ENCODE measurements at regions not wholly inside any gene's neighbourhood (a gene's known extent, or its start where the extent isn't known, plus 50 kb on each side); places are given as distances from the start of the nearest gene placed in this dataset.

- H3K27ac ChIP-seq, result no peak overlapping the region
- TF ChIP-seq CTCF (IDR thresholded peaks at IDR 0.05), result no peak
- TF ChIP-seq ZFX (IDR thresholded peaks at IDR 0.05; ENCODE audit: borderline replicate concordance), result no peak
Measured at GRCh38 chr16:54546521-54546920, 259.9 kb upstream of the IRX3 start.

DNA sequence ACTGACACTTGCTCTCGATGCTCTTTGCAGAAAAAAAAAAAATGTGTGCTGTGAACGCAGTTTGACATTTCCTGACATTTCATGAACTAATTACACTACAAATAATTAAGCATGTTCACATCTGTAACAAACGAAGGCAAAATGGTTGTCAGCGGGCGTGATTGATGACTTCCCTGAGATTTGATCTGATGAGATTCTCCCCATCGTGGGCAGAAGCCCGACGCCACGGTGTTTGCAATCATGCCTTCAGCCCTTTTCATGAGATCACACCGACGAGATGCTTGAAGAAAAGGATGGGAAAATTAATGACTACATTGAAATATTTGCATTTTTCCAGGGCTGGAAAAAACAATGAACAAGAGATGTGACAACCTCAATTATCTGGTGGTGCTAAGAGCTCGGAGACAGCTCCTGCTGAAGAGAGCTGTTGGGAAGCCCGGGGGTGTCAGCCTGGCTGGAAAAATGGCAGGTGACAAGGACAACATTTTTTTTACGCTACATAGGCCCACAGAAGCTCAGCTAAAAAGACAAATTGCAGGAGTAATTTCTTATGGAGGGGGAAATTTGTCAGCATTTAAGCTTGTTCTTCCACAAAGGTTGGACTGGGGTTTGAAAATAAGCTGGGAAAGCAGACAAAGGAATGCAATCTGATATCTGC is 259.4 kb upstream of the IRX3 start:
- no peak for TF ChIP-seq CTCF (IDR thresholded peaks at IDR 0.05)
- no peak for TF ChIP-seq ZFX (IDR thresholded peaks at IDR 0.05; ENCODE audit: borderline replicate concordance)

DNA sequence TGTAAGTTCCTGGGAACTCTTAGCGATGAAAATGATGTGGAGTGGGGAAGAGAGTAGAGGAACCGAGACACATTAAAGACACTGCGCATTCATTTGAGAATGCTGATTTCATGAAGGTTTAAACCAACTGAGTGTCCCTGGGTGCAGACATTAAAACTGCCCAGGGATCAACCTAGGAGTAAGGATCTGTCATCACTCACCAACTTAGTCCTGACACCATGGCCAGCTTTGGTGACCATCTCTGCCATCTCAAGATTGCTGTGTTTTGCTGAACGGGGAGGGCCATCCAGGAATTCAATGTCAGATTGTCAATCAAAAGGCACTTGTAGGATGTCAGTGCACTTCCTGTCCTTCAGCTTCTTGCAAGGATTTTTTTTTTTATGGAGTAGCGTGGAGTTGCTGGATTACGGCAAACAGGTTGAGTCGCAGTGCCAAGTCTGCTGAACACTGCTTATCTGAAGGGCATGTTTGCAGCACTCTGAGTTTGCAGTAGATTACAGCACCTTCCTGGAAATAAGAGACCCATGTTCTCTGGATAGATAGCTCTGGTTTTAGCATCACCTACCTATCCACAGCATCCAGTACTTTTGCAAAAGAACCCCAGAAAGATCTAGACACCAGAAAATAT is 258.1 kb upstream of the IRX3 start:
- H3K27ac ChIP-seq, result no peak overlapping the region
- TF ChIP-seq CTCF (IDR thresholded peaks at IDR 0.05) (no peak), ZFX (IDR thresholded peaks at IDR 0.05; ENCODE audit: borderline replicate concordance) (no peak)

More for the DNA sequence above, 259.4 kb upstream of the IRX3 start:
- no peak overlapping the region for H3K27ac ChIP-seq

DNA sequence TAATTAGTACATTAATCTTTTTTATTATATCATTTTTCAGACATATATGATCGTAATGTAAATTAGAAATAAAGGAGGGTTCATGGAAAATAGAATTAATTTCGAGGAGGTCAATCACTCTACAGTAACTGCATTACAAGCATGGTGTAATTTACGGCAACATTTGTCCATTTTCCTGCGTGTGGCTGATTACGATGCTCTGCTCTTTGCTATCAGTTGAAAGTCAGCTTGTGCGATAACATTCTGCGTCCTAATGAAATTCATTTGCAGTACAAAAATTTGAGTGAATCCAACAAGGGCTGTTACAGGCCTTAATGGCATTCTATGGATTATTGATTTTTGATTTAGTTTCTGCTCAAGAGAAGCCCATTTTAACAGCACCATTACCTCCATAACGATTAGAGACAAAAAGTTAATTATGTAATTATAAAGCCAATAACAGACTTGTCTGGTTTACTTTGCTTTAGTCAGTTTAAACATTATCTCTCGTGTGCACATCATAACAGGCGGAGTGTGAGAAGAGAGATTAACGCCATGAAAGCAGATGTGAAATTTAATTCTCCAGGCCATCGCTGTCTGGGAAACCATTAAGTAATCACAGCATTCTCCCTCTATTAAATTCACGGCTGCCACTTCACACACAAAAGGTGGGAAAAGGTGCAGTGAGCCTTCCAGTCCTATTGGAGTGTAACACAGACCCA is 256.4 kb upstream of the IRX3 start:
- TF ChIP-seq ZFX (IDR thresholded peaks at IDR 0.05; ENCODE audit: borderline replicate concordance) (no peak), CTCF (IDR thresholded peaks at IDR 0.05) (no peak)
- H3K27ac ChIP-seq, result no peak overlapping the region

GRCh38 chr16:54540525-54541180 is 254.1 kb upstream of the IRX3 start:
- TF ChIP-seq ZFX (IDR thresholded peaks at IDR 0.05; ENCODE audit: borderline replicate concordance) (no peak), CTCF (IDR thresholded peaks at IDR 0.05) (no peak)
- H3K27ac ChIP-seq, result peak overlapping the region; percentile 80

- no peak for TF ChIP-seq ZFX (IDR thresholded peaks at IDR 0.05; ENCODE audit: borderline replicate concordance)
- TF ChIP-seq CTCF (IDR thresholded peaks at IDR 0.05), result peak; percentile 14; the same call in 1 of the 2 replicates
Measured at GRCh38 chr16:54538276-54538675, 251.7 kb upstream of the IRX3 start.

More at GRCh38 chr16:54538276-54538675, 251.7 kb upstream of the IRX3 start:
- no peak overlapping the region for H3K27ac ChIP-seq
